IMR-90 (cell line): ENCODE measurements at regions not wholly inside any gene's neighbourhood (a gene's known extent, or its start where the extent isn't known, plus 50 kb on each side); places are given as distances from the start of the nearest gene placed in this dataset.
A peak's percentile ranks its signal among the peaks of the same experiment; 100 is the strongest.

Experiments
- ATAC-seq: fragments of 200-7000 bp; cut with Tn5 transposase; 2 replicates; pipeline ENCODE4 v1.9.1; 2020; ENCODE audit warnings: low read depth, mild to moderate bottlenecking, moderate library complexity
- BruUV-seq: library from RNA; stranded (reverse); fragments of 400-500 nt; replicated peaks from 2 replicates; lab custom pipeline; 2021; lab: Mats Ljungman, UMichigan
- CTCF ChIA-PET: fragments of 300-600 bp; formaldehyde crosslinking; extraction: SDS; loops from one replicate; lab custom pipeline; 2021; ENCODE audit warnings: antibody characterized with exemption; lab: Yijun Ruan, JAX
- POLR2A ChIA-PET: fragments of 300-600 bp; sonication (Branson Sonifier 250); formaldehyde crosslinking; loops from one replicate; lab custom pipeline; 2022; ENCODE audit warnings: antibody characterized with exemption; ENCODE audit not compliant: unreplicated experiment; lab: Charles Lee
- DNase-seq: peaks from one replicate; pipeline ENCODE4 v3.0.0; 2013
- H2AFZ ChIP-seq: replicated peaks from 2 replicates; pipeline ENCODE3; 2013; ENCODE audit warnings: low read length, mild to moderate bottlenecking; ENCODE audit not compliant: poor library complexity
- H2AK5ac ChIP-seq: 2 replicates; pipeline ENCODE4 v1.6.1; 2013; ENCODE audit warnings: low read depth, low read length, inconsistent platforms
- H2AK9ac ChIP-seq: replicated peaks from 2 replicates; pipeline ENCODE3; 2013; ENCODE audit warnings: mild to moderate bottlenecking, low read depth, low read length, moderate library complexity; ENCODE audit not compliant: poor library complexity
- H2BK120ac ChIP-seq: 2 replicates; pipeline ENCODE4 v1.6.1; 2013; ENCODE audit warnings: low read depth, low read length, inconsistent platforms
- H2BK15ac ChIP-seq: 3 replicates; pipeline ENCODE4 v1.6.1; 2013; ENCODE audit warnings: low read depth, low read length, inconsistent platforms
- H2BK20ac ChIP-seq: 2 replicates; pipeline ENCODE4 v1.6.1; 2013; ENCODE audit warnings: low read depth, mild to moderate bottlenecking, inconsistent platforms, low read length, moderate library complexity
- H2BK5ac ChIP-seq: 2 replicates; pipeline ENCODE4 v1.6.1; 2013; ENCODE audit warnings: mild to moderate bottlenecking, low read depth, low read length, inconsistent platforms; ENCODE audit not compliant: poor library complexity, severe bottlenecking
- H3K14ac ChIP-seq: replicated peaks from 2 replicates; pipeline ENCODE4 v1.6.1; 2013; ENCODE audit warnings: low read depth, low read length, inconsistent platforms
- H3K18ac ChIP-seq: 2 replicates; pipeline ENCODE4 v1.6.1; 2013; ENCODE audit warnings: low read depth, low read length, control low read depth
- H3K23ac ChIP-seq: 2 replicates; pipeline ENCODE4 v1.6.1; 2013; ENCODE audit warnings: low read depth, low read length, inconsistent platforms
- H3K27ac ChIP-seq: 2 replicates; pipeline ENCODE4 v1.5.1; 2013; ENCODE audit warnings: mild to moderate bottlenecking, control low read depth, low read length; ENCODE audit not compliant: insufficient read depth
- H3K27me3 ChIP-seq: 2 replicates; pipeline ENCODE4 v1.6.1; 2013; ENCODE audit warnings: low read length; ENCODE audit not compliant: control insufficient read depth, insufficient read depth
- H3K36me3 ChIP-seq: 2 replicates; pipeline ENCODE4 v1.6.1; 2013; ENCODE audit warnings: low read length, mixed read lengths; ENCODE audit not compliant: control insufficient read depth, insufficient read depth
- H3K4ac ChIP-seq: 2 replicates; pipeline ENCODE4 v1.6.1; 2013; ENCODE audit warnings: low read depth, low read length, inconsistent platforms
- H3K4me1 ChIP-seq: 2 replicates; pipeline ENCODE4 v1.6.1; 2013; ENCODE audit warnings: low read length, mixed read lengths; ENCODE audit not compliant: control insufficient read depth, insufficient read depth
- H3K4me2 ChIP-seq: 2 replicates; pipeline ENCODE4 v1.6.1; 2013; ENCODE audit warnings: low read depth, mild to moderate bottlenecking, control low read depth, low read length, moderate library complexity
- H3K4me3 ChIP-seq: 2 replicates; pipeline ENCODE4 v1.5.1; 2013; ENCODE audit warnings: low read depth, mild to moderate bottlenecking, control low read depth, low read length, moderate library complexity; ENCODE audit not compliant: insufficient read depth
- H3K56ac ChIP-seq: 2 replicates; pipeline ENCODE4 v1.6.1; 2013; ENCODE audit warnings: low read length, inconsistent platforms; ENCODE audit not compliant: insufficient read depth; ENCODE audit errors: extremely low read depth
- H3K79me1 ChIP-seq, 2 experiments: 2 replicates each; pipeline ENCODE4 v1.6.1; 2013; ENCODE audit warnings: low read length in 2 of 2, inconsistent platforms in 1 of 2, low read depth in 1 of 2
- H3K9ac ChIP-seq: 2 replicates; pipeline ENCODE4 v1.6.1; 2013; ENCODE audit warnings: low read depth, low read length, control low read depth
- H3K9me1 ChIP-seq: 2 replicates; pipeline ENCODE4 v1.6.1; 2013; ENCODE audit warnings: low read length, inconsistent platforms; ENCODE audit not compliant: insufficient read depth
- H3K9me3 ChIP-seq: 2 replicates; pipeline ENCODE4 v1.6.1; 2013; ENCODE audit warnings: low read length; ENCODE audit not compliant: control insufficient read depth, insufficient read depth
- H4K20me1 ChIP-seq: 2 replicates; pipeline ENCODE4 v1.6.1; 2013; ENCODE audit warnings: low read length, inconsistent platforms; ENCODE audit not compliant: insufficient read depth
- H4K5ac ChIP-seq: 2 replicates; pipeline ENCODE4 v1.6.1; 2013; ENCODE audit warnings: mild to moderate bottlenecking, low read depth, low read length, control low read depth
- H4K8ac ChIP-seq, 2 experiments: 2 replicates each; pipeline ENCODE4 v1.6.1; 2013; ENCODE audit warnings: low read depth in 2 of 2, low read length in 2 of 2, control low read depth in 1 of 2, inconsistent platforms in 1 of 2
- H4K91ac ChIP-seq: 2 replicates; pipeline ENCODE4 v1.6.1; 2013; ENCODE audit warnings: low read depth, low read length, inconsistent platforms; ENCODE audit not compliant: insufficient read depth
- CEBPB ChIP-seq: IDR thresholded peaks from 2 replicates; pipeline ENCODE4 v1.6.1; 2012; ENCODE audit warnings: low read depth, low read length, improper control_type of control experiment
- CHD1 ChIP-seq: IDR thresholded peaks from 2 replicates; pipeline ENCODE4 v1.6.1; 2012; ENCODE audit warnings: low read depth, low read length, improper control_type of control experiment
- CTCF ChIP-seq: conservative IDR thresholded peaks from 2 replicates; pipeline ENCODE4 v1.5.1; 2012; ENCODE audit warnings: mild to moderate bottlenecking, low read depth, low read length, improper control_type of control experiment
- ELK1 ChIP-seq: fragments of 150-350 bp; IDR thresholded peaks from 2 replicates; pipeline ENCODE4 v1.6.1; 2016; ENCODE audit warnings: low read depth, mild to moderate bottlenecking, low read length, moderate library complexity, borderline replicate concordance
- MXI1 ChIP-seq: IDR thresholded peaks from 2 replicates; pipeline ENCODE4 v1.6.1; 2012; ENCODE audit warnings: low read depth, mild to moderate bottlenecking, low read length, moderate library complexity, borderline replicate concordance
- RAD21 ChIP-seq: IDR thresholded peaks from 2 replicates; pipeline ENCODE4 v1.6.1; 2012; ENCODE audit warnings: low read length, improper control_type of control experiment
- RFX5 ChIP-seq: IDR thresholded peaks from 2 replicates; pipeline ENCODE4 v1.8.0; 2012; ENCODE audit warnings: low read depth, mild to moderate bottlenecking, low read length, moderate library complexity
- SMC3 ChIP-seq: fragments of 150-350 bp; IDR thresholded peaks from 2 replicates; pipeline ENCODE4 v1.6.1; 2016; ENCODE audit warnings: low read depth, mild to moderate bottlenecking, antibody characterized with exemption, low read length, moderate library complexity
- WGBS, 2 experiments: methylation state at CpG; one replicate each; pipeline versions ENCODE4 v1.1.5 to v1.1.7; 2013; ENCODE audit warnings: missing lambda C conversion rate in 2 of 2; ENCODE audit not compliant: insufficient read length in 1 of 2; ENCODE audit errors: extremely low coverage in 2 of 2; 5-methylcytosine and 5-hydroxymethylcytosine counted together
- dilution Hi-C: fragments of 300-500 bp; cut with HindIII; formaldehyde crosslinking; loops from one replicate; pipeline ENCODE4 v1.14.3; 2018; ENCODE audit warnings: low sequenced_read_pairs; ENCODE audit not compliant: unreplicated experiment
- in situ Hi-C: fragments of 300-500 bp; cut with MboI; formaldehyde crosslinking; loops from 3 replicates; pipeline ENCODE4 v1.14.3; 2019; ENCODE audit warnings: low sequenced_read_pairs, inconsistent platforms, mixed read lengths
- intact Hi-C: fragments of 100-400 bp; cut with micrococcal nuclease; formaldehyde crosslinking; loops from 2 replicates; pipeline ENCODE4 v1.10.0; 2022

GRCh38 chr4:17082186-17082585, 183.7 kb upstream of the LDB2 start:
- Histone ChIP-seq H2BK15ac (no peak overlapping the region), H3K4ac (no peak overlapping the region), H4K8ac (no peak overlapping the region), H3K9me1 (0 out of 2 replicates have a peak, but pooled peaks cover 3% of the 10 kb centered on the region), H3K14ac (0 out of 2 replicates have a peak overlapping the region, but pooled peaks have one; percentile 65), H3K4me2 (no peak overlapping the region), H3K36me3 (no peaks in the 10 kb centered on the region), H3K27ac (no peak overlapping the region), H2BK120ac (no peak overlapping the region), H3K4me3 (no peak overlapping the region), H3K9me3 (no peaks in the 10 kb centered on the region), H2AK5ac (no peak overlapping the region), H2BK20ac (no peak overlapping the region), H3K56ac (no peak overlapping the region), H3K23ac (no peak overlapping the region), H2BK5ac (no peak overlapping the region), H3K79me1 (no peaks in the 10 kb centered on the region), H2AK9ac (no peak overlapping the region), H3K4me1 (no peaks in the 10 kb centered on the region), H2AFZ (peak overlapping the region; percentile 52), H4K91ac (no peak overlapping the region), H3K9ac (no peak overlapping the region), H4K20me1 (no peaks in the 10 kb centered on the region), H3K18ac (no peak overlapping the region), H4K5ac (no peak overlapping the region), H3K27me3 (no peaks in the 10 kb centered on the region)
- intact Hi-C loops: no loop called here
- ATAC-seq (no peak), DNase-seq (no peak)
- dilution Hi-C loops: no loop called here
- in situ Hi-C loops: no loop called here
- CTCF ChIA-PET: no interaction called here
- TF ChIP-seq CTCF (no peak), ELK1 (no peak), MXI1 (no peak), CEBPB (no peak), RAD21 (no peak), SMC3 (no peak), RFX5 (no peak), CHD1 (no peak)
- BruUV-seq: no TSS peak
- WGBS, 2 experiments: no CpG with 5 or more reads among the region's 4 CpGs
- POLR2A ChIA-PET: no interaction called here
